HUES48 (cell line): ENCODE measurements at regions not wholly inside any gene's neighbourhood (a gene's known extent, or its start where the extent isn't known, plus 50 kb on each side); places are given as distances from the start of the nearest gene placed in this dataset.
"Not testable (repeated sequence)": the region's sequence is repeated elsewhere in the genome, so short reads cannot be mapped to it uniquely, and the experiment has no call there.

Experiments used
- H3K27ac ChIP-seq: one replicate; pipeline ENCODE4 v1.7.0; 2013; ENCODE audit warnings: low read depth, low read length, inconsistent platforms
- H3K27me3 ChIP-seq: 2 replicates; pipeline ENCODE4 v1.6.1; 2013; ENCODE audit warnings: mild to moderate bottlenecking, low read length; ENCODE audit not compliant: control insufficient read depth, insufficient read depth
- H3K36me3 ChIP-seq: 2 replicates; pipeline ENCODE4 v1.6.1; 2013; ENCODE audit warnings: low read length; ENCODE audit not compliant: control insufficient read depth, insufficient read depth
- H3K4me1 ChIP-seq: 2 replicates; pipeline ENCODE4 v1.6.1; 2013; ENCODE audit warnings: mild to moderate bottlenecking, low read length; ENCODE audit not compliant: control insufficient read depth, insufficient read depth
- H3K4me3 ChIP-seq: 2 replicates; pipeline ENCODE4 v1.5.1; 2013; ENCODE audit warnings: mild to moderate bottlenecking, low read depth, low read length
- H3K9ac ChIP-seq: 2 replicates; pipeline ENCODE4 v1.6.1; 2013; ENCODE audit warnings: mild to moderate bottlenecking, low read depth, low read length, moderate library complexity
- H3K9me3 ChIP-seq: 2 replicates; pipeline ENCODE4 v1.6.1; 2013; ENCODE audit warnings: low read length; ENCODE audit not compliant: control insufficient read depth, insufficient read depth

DNA sequence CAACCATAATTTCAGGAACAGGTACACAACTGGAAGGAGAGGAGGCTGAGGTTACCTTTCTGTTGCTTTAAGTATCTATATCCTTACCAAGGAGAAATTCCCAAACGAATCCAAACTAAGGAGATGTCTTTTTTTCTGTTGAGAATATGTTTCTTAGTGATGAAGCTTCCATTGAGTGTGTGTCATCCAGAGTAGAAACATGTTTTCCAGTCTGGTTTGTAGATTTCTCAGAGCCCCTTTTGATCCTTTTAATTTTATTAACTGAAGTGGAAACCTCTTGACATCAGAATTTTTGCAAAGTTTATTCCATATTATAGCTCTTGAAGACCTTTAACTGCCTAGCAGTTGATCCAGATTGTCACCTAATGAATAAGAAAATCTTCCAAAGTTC is 207.1 kb upstream of the FERD3L start:
- H3K36me3 ChIP-seq: no peaks in the 10 kb centered on the region
- no peak overlapping the region for H3K27ac ChIP-seq
- 0 out of 2 replicates have a peak, but pooled peaks cover 6% of the 10 kb centered on the region for H3K4me1 ChIP-seq

DNA sequence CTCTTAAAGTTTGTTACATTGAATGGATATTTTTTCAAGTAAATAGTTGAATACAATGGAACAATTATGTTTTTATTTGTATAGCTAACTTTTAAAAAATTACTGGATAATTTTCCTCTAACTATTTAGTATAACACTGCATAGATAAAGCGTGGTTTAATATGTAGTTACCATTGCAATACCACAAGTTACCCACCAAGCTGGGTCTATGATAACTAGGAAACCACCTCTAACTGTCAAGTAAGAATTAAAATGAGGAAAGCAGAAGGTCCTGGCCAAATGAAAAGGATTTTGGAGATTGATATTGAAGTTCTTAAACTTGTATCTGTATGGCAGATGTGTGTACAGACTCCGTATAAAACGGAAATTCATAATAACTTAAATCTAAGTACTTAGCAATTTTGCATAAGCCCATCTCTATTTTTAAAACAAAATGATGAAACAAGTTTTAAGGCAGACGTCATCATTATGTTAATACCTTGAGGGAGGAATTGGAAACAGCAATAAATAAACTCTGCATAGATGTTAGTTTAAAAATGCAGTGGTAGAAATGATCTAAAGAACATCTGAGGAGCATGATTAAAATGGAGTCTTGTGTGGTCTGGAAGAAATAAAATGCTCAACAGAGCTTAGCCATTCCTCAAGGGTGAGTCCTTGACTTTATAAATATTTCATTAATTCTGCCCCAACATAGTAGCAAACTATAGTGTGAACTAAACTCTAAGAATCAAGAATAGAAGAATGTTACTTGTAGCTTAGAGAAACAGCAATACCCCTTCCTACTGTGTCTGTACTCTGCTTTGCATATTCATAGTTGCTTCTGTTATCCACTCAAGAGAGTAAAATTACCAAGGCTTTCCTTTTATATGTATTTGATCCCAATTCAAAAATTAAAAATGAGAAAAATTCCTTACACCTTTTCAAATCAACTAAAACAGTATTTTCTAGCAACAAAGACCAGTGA is 206.4 kb upstream of the FERD3L start:
- Histone ChIP-seq H3K27me3 (no peaks in the 10 kb centered on the region), H3K4me1 (0 out of 2 replicates have a peak, but pooled peaks cover 6% of the 10 kb centered on the region), H3K36me3 (no peaks in the 10 kb centered on the region), H3K4me3 (no peak overlapping the region), H3K9me3 (no peaks in the 10 kb centered on the region), H3K9ac (no peak overlapping the region), H3K27ac (no peak overlapping the region)

More for the DNA sequence above, 207.1 kb upstream of the FERD3L start:
- Histone ChIP-seq H3K4me3 (no peak overlapping the region), H3K27me3 (no peaks in the 10 kb centered on the region), H3K9ac (no peak overlapping the region), H3K9me3 (no peaks in the 10 kb centered on the region)

DNA sequence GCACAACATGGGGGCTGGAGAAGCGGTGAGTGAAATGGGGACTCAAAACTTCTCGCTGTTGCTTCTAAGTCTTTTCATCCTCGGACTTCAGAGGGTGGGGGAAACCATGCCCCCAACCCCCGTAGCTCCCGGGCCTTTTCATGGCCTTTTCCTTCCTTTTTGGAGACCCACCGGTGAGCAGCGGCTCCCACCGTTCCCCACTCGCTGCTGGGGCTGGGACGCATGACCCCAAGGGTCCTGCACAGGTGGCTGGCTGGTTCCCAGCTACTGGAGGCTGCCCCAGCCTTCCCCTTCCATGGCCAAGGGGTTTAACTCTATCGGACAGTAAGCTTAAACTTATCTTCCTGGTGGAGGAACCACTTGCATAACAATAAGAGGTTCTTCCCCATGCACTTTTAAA is 194.3 kb upstream of the FERD3L start:
- Histone ChIP-seq H3K36me3 (no peaks in the 10 kb centered on the region), H3K27ac (no peak overlapping the region), H3K27me3 (no peaks in the 10 kb centered on the region), H3K9ac (no peak overlapping the region), H3K9me3 (peaks cover 8% of the 10 kb centered on the region; the same call in 1 of the 2 replicates), H3K4me1 (no peaks in the 10 kb centered on the region), H3K4me3 (no peak overlapping the region)

DNA sequence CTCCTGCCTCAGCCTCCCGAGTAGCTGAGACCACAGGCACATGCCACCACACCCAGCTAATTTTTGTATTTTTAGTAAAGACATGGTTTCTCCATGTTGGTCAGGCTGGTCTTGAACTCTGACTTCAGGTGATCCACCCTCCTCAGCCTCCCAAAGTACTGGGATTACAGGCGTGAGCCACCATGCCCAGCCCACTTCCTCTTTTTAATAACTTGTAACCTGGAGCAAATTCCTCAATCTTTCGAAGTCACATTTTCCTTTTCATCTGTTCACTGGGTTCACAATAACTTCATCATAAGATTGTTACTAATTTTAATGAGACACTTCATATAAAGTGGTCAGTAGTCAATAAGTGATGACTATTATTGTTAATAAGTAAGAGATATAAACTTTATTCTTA is 193.3 kb upstream of the FERD3L start:
- H3K36me3 ChIP-seq, H3K4me3 ChIP-seq, H3K4me1 ChIP-seq, H3K9ac ChIP-seq, H3K27me3 ChIP-seq, H3K27ac ChIP-seq, H3K9me3 ChIP-seq: not testable (repeated sequence)

DNA sequence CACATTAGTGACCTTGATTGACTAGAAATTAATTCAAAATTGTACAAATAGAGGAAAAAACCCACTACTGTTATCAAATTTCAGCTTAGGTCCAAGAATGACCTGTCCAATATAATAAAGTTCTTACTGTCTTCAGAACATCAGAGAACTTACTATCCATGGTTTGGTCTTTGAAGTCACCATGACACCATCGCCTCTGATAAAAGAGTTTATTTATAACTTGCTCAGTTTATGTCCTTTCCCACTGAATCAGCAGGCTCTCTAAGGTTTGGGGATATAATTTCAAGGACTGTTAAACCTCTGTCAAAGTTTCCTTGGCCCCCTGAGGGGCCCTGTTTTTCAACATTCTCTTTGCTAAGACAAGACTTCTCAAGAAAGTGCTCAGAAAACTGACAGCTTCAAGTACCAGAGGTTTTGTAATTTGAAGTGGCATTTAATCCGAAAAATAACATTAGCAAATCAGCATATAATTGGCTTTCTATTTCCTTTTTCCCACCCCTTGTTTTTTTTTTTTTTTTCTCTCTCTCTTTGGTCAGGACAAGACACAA is 191.7 kb upstream of the FERD3L start:
- Histone ChIP-seq H3K9me3 (peaks cover 8% of the 10 kb centered on the region; the same call in 1 of the 2 replicates), H3K9ac (no peak overlapping the region), H3K4me1 (no peaks in the 10 kb centered on the region), H3K36me3 (no peaks in the 10 kb centered on the region), H3K27ac (no peak overlapping the region), H3K27me3 (no peaks in the 10 kb centered on the region), H3K4me3 (no peak overlapping the region)

DNA sequence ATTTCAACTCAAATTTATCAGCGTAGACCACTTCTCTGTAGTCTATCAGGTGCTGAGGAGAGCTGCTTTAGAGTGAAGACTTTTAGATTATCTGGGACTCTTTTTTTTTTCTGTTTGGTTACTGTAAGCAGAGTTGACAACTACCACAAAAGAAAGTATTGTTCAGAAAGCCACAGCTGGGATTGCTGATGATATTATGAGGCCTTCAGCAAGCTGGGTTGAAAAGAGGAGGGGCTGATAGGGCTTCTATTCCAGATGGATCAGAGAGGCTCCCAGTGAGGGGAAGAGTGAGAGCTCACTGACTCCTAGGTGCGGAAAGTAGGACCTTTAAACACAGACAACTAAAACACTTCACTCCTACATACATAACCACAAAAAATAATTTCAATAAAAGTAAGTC is 188.5 kb upstream of the FERD3L start:
- Histone ChIP-seq H3K4me3 (no peak overlapping the region), H3K27me3 (no peaks in the 10 kb centered on the region), H3K9me3 (no peaks in the 10 kb centered on the region), H3K9ac (no peak overlapping the region), H3K36me3 (no peaks in the 10 kb centered on the region), H3K27ac (no peak overlapping the region), H3K4me1 (no peaks in the 10 kb centered on the region)

DNA sequence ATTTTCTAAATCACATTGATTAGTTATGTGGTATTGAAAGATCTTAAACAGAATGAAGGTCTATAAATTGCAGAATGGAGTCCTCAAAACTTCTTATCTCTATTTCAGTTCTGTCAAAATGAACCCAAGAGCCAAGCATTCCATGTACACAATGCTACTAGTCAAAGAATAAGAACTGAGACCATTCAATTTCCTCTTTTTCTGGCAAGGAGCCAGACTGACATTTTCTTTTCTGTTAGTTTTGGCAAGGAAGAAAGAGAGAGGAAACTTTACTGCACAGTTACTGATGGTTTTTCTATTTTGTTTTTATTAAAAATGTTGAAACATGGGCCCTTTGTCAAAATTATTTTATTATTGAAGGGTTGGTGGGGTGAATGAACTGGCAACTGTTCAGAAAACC is 181.8 kb upstream of the FERD3L start:
- Histone ChIP-seq H3K36me3 (no peaks in the 10 kb centered on the region), H3K4me1 (no peaks in the 10 kb centered on the region), H3K9me3 (no peaks in the 10 kb centered on the region), H3K4me3 (no peak overlapping the region), H3K9ac (no peak overlapping the region), H3K27ac (no peak overlapping the region), H3K27me3 (no peaks in the 10 kb centered on the region)

DNA sequence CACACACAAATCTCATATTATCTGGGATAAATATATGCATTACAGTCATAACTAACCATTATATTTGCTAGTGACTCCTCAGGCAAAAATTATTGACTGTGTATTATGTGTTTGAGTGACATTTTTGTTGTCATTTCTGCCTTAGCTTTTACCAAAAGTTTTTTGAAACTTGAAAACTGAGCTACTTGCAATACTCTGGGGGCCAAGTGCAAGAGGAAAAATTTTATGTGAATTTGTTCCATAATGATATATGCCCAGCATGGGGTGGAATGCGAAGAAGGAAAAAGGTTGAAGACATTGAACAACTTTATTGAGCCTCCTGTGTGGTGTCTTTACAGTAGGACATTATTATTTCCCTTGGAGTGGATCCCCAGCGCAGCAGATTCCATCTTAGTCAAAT is 176.8 kb upstream of the FERD3L start:
- Histone ChIP-seq H3K9me3 (no peaks in the 10 kb centered on the region), H3K27me3 (no peaks in the 10 kb centered on the region), H3K36me3 (no peaks in the 10 kb centered on the region), H3K27ac (no peak overlapping the region), H3K4me1 (no peaks in the 10 kb centered on the region), H3K9ac (no peak overlapping the region), H3K4me3 (no peak overlapping the region)

DNA sequence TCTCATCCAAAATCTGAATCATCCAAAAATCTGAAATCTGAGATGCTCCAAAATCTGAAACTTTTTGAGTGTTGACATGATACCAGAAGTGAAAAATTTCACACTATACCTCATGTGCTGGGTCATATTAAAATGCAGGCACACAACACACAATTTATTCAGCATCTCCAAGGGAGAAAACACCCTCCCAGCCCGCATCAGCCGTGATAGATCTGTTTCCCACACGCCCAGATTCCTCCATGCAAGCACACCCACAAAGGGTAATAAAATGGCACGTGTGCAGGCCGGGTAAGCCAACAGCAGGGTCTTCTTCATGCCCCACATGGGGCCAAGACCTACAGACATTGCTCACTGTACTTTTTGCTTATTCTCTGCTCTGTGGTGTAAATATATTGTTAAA is 173.1 kb upstream of the FERD3L start:
- H3K36me3 ChIP-seq: no peaks in the 10 kb centered on the region
- no peaks in the 10 kb centered on the region for H3K27me3 ChIP-seq
- no peak overlapping the region for H3K4me3 ChIP-seq
- no peak overlapping the region for H3K27ac ChIP-seq
- no peaks in the 10 kb centered on the region for H3K4me1 ChIP-seq
- no peaks in the 10 kb centered on the region for H3K9me3 ChIP-seq
- H3K9ac ChIP-seq: no peak overlapping the region

DNA sequence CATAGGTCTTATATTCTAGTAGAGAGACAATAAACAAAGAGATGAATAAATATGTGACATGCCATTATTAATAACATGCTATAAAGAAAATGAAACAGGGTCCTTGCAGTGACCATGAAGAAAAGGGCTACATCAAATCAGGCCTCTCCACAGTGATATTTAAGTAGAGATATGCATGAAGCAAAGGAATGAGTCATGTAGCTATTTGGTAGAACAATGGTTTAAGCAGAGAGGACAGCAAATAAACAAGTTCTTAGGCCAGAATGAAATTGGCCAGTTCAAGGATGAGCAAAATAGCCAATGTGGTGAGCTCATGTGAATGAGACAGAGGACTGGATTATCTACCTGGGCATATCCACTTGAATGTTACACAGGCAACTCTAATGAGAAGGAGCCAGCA is 172.2 kb upstream of the FERD3L start:
- Histone ChIP-seq H3K9me3 (no peaks in the 10 kb centered on the region), H3K27me3 (no peaks in the 10 kb centered on the region), H3K4me1 (no peaks in the 10 kb centered on the region), H3K4me3 (no peak overlapping the region), H3K9ac (no peak overlapping the region), H3K27ac (no peak overlapping the region), H3K36me3 (no peaks in the 10 kb centered on the region)

DNA sequence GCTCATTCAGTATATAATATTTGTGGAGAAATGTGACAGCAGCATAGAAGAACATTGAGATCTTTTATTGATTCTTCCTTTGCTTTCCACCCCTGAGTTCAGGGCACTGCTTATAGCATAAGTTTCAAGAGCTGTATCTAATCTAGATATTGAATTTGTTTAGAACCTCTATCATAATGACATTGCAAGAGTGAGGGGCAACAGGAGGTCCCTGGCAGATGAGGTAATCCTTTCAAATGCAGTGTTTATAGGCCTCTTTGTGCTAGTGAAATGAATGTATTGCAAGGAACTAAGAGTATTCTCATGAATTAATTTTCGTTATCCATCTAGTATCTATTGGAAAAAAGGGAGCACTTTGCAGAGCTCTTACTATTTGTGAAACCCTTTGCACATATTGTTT is 167.2 kb upstream of the FERD3L start:
- H3K4me1 ChIP-seq: no peaks in the 10 kb centered on the region
- no peaks in the 10 kb centered on the region for H3K27me3 ChIP-seq

More for the DNA sequence above, 167.2 kb upstream of the FERD3L start:
- H3K36me3 ChIP-seq: no peaks in the 10 kb centered on the region
- no peak overlapping the region for H3K4me3 ChIP-seq
- H3K27ac ChIP-seq: no peak overlapping the region
- no peaks in the 10 kb centered on the region for H3K9me3 ChIP-seq
- no peak overlapping the region for H3K9ac ChIP-seq
